Osteoblast (primary cell): ENCODE measurements at regions not wholly inside any gene's neighbourhood (a gene's known extent, or its start where the extent isn't known, plus 50 kb on each side); places are given as distances from the start of the nearest gene placed in this dataset.
"Not testable (repeated sequence)": the region's sequence is repeated elsewhere in the genome, so short reads cannot be mapped to it uniquely, and the experiment has no call there.

Experiments used
- DNase-seq: peaks from one replicate; pipeline ENCODE4 v3.0.0; 2011; ENCODE audit warnings: low spot score, mixed read lengths; ENCODE audit not compliant: insufficient read length; ENCODE audit errors: missing footprints
- H2AFZ ChIP-seq: 2 replicates; pipeline ENCODE4 v1.6.0; 2011; ENCODE audit warnings: mild to moderate bottlenecking, low read length
- H3K27ac ChIP-seq: 2 replicates; pipeline ENCODE4 v1.5.1; 2011; ENCODE audit warnings: mild to moderate bottlenecking, low read depth, low read length, moderate library complexity
- H3K27me3 ChIP-seq: 2 replicates; pipeline ENCODE4 v1.6.0; 2012; ENCODE audit warnings: mild to moderate bottlenecking, control low read depth, inconsistent platforms, low read length, moderate library complexity; ENCODE audit not compliant: insufficient read depth
- H3K36me3 ChIP-seq: 2 replicates; pipeline ENCODE4 v1.5.1; 2011; ENCODE audit warnings: mild to moderate bottlenecking, low read length, control low read depth, moderate library complexity; ENCODE audit not compliant: insufficient read depth
- H3K4me1 ChIP-seq: 2 replicates; pipeline ENCODE4 v1.5.1; 2011; ENCODE audit warnings: mild to moderate bottlenecking, low read length, control low read depth, moderate library complexity; ENCODE audit not compliant: insufficient read depth
- H3K4me2 ChIP-seq: 2 replicates; pipeline ENCODE4 v1.6.0; 2011; ENCODE audit warnings: mild to moderate bottlenecking, low read length; ENCODE audit not compliant: insufficient read depth
- H3K4me3 ChIP-seq: fragments of 200-600 bp; sonication (generic); 3 replicates; pipeline ENCODE4 v1.5.1; 2012; ENCODE audit warnings: mild to moderate bottlenecking, low read length, inconsistent platforms; ENCODE audit not compliant: insufficient read depth
- H3K79me2 ChIP-seq: 2 replicates; pipeline ENCODE4 v1.6.0; 2012; ENCODE audit warnings: mild to moderate bottlenecking, low read length, control low read depth, inconsistent platforms; ENCODE audit not compliant: insufficient read depth
- H3K9me3 ChIP-seq: 2 replicates; pipeline ENCODE4 v1.5.1; 2011; ENCODE audit warnings: low read depth, low read length, control low read depth
- H4K20me1 ChIP-seq: 2 replicates; pipeline ENCODE4 v1.6.0; 2012; ENCODE audit warnings: mild to moderate bottlenecking, low read length, control low read depth; ENCODE audit not compliant: insufficient read depth
- TF ChIP-seq, protein P1 (sequence below): IDR thresholded peaks from 2 replicates; pipeline ENCODE4 v1.5.1; 2011; ENCODE audit warnings: mild to moderate bottlenecking, low read depth, low read length, moderate library complexity; ENCODE audit errors: extremely low read depth

DNA sequence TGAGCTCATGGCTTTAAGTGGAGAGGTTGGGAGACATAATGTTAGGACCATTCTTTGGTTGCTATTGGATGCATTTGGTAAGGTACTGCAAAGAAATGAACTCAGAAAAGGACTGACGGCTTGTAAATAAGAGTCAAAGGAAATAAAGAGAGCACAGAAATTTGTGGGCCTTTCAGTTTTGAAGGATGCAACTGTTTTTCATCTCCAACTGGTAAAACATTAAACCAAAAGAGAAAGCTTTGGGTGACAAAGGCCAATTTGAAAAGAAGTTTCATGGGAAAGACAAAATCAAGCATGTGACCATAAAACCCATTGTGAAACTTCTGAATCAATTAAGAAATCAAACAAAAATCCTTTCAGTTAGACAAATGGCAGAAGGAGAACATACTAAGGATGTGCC, 77.8 kb upstream of the SPOPL start:
- peaks cover 14% of the 10 kb centered on the region for H3K4me1 ChIP-seq
- no peak for DNase-seq
- no peaks in the 10 kb centered on the region for H3K27me3 ChIP-seq
- H3K9me3 ChIP-seq = no peaks in the 10 kb centered on the region
- no peak overlapping the region for H2AFZ ChIP-seq
- H4K20me1 ChIP-seq = no peaks in the 10 kb centered on the region
- H3K36me3 ChIP-seq = no peaks in the 10 kb centered on the region
- TF ChIP-seq, protein P1, sequence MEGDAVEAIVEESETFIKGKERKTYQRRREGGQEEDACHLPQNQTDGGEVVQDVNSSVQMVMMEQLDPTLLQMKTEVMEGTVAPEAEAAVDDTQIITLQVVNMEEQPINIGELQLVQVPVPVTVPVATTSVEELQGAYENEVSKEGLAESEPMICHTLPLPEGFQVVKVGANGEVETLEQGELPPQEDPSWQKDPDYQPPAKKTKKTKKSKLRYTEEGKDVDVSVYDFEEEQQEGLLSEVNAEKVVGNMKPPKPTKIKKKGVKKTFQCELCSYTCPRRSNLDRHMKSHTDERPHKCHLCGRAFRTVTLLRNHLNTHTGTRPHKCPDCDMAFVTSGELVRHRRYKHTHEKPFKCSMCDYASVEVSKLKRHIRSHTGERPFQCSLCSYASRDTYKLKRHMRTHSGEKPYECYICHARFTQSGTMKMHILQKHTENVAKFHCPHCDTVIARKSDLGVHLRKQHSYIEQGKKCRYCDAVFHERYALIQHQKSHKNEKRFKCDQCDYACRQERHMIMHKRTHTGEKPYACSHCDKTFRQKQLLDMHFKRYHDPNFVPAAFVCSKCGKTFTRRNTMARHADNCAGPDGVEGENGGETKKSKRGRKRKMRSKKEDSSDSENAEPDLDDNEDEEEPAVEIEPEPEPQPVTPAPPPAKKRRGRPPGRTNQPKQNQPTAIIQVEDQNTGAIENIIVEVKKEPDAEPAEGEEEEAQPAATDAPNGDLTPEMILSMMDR = no peak
- H3K4me3 ChIP-seq = no peak overlapping the region
- H3K27ac ChIP-seq = no peak overlapping the region
- no peak overlapping the region for H3K4me2 ChIP-seq
- H3K79me2 ChIP-seq = no peaks in the 10 kb centered on the region

DNA sequence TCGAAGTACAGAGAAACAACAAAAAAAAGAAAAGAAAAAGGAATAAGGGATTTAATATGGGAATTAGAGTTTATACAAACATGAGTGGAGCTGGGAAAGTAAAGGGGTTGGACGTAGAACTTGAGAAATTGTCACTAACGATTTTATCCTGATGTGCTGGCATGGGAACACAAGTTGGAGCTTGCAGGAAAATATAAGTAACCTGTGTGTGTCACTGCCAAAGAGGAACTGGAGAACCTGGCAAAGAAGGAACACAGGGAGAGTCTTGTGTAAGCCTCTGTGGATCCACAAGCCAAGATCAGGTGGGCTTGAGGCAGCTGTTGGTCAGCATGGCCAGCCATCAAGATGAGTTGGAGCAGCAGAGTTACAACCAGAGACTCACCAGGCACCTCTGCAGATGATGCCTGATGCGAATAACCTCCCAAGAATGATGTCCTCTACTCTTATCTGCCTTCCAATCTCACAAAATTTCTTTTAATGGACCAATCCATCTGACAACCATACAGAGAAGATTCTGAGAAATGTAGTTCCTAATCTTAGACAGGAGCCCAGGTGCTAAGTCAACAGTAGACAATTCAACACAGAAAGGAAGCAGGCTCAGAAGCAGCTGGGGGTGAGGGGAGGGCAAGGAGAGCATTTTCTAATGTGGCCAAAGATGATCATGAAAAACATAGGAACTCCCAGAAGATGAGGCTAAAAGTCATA, 77.0 kb upstream of the SPOPL start:
- Histone ChIP-seq H3K9me3 (no peaks in the 10 kb centered on the region), H3K36me3 (no peaks in the 10 kb centered on the region), H4K20me1 (no peaks in the 10 kb centered on the region), H2AFZ (no peak overlapping the region), H3K27me3 (no peaks in the 10 kb centered on the region), H3K4me3 (no peak overlapping the region), H3K4me2 (no peak overlapping the region), H3K79me2 (no peaks in the 10 kb centered on the region), H3K27ac (no peak overlapping the region), H3K4me1 (peaks cover 14% of the 10 kb centered on the region)
- TF ChIP-seq, protein P1 = no peak
- no peak for DNase-seq

DNA sequence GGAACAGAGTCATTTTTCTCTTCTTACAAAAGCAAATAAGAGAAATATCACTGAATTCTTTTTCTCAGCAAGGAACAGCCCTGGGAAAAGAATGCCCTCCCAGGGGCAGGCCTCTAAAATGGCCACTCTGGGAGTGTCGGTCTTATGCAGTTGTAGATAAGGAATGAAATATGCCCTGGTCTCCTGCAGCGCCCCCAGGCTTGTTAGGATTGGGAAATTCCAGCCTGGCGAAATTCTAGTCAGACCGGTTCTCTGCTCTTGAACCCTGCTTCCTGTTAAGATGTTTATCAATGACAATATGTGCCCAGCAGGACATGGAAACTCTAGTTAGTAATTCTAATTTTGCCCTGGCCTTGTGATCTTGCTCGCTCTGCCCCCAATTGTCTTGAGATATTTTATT, 75.5 kb upstream of the SPOPL start:
- peaks cover 13% of the 10 kb centered on the region for H3K4me1 ChIP-seq
- H4K20me1 ChIP-seq, H3K27me3 ChIP-seq, H3K4me3 ChIP-seq, H2AFZ ChIP-seq, DNase-seq, H3K9me3 ChIP-seq, H3K36me3 ChIP-seq, H3K79me2 ChIP-seq, H3K27ac ChIP-seq, H3K4me2 ChIP-seq: not testable (repeated sequence)

GRCh38 chr2:138428710-138429440, 72.7 kb upstream of the SPOPL start:
- Histone ChIP-seq H3K4me2 (no peak overlapping the region), H4K20me1 (no peaks in the 10 kb centered on the region), H3K27me3 (no peaks in the 10 kb centered on the region), H3K4me1 (peaks cover 9% of the 10 kb centered on the region), H3K36me3 (no peaks in the 10 kb centered on the region), H3K27ac (no peak overlapping the region), H3K79me2 (no peaks in the 10 kb centered on the region), H3K4me3 (no peak overlapping the region), H2AFZ (no peak overlapping the region), H3K9me3 (no peaks in the 10 kb centered on the region)
- no peak for DNase-seq
- TF ChIP-seq, protein P1 = no peak
